MM.1S (cell line): ENCODE measurements at regions not wholly inside any gene's neighbourhood (a gene's known extent, or its start where the extent isn't known, plus 50 kb on each side); places are given as distances from the start of the nearest gene placed in this dataset.

Source experiments
- DNase-seq: peaks from one replicate; pipeline ENCODE4 v3.0.0-alpha.2; 2015
- H2AFZ ChIP-seq: fragments of 300-600 bp; sonication (generic); 2 replicates; pipeline ENCODE4 v1.6.0; 2016; ENCODE audit warnings: antibody characterized with exemption, low read length
- H3F3A ChIP-seq: fragments of 300-600 bp; sonication (generic); 2 replicates; pipeline ENCODE4 v1.6.1; 2016; ENCODE audit warnings: mild to moderate bottlenecking, antibody characterized with exemption, low read length, moderate library complexity, mixed read lengths; ENCODE audit not compliant: insufficient read depth
- H3K27ac ChIP-seq: fragments of 300-600 bp; sonication (generic); 2 replicates; pipeline ENCODE4 v1.5.1; 2016; ENCODE audit warnings: mild to moderate bottlenecking, low read length
- H3K27me3 ChIP-seq: fragments of 300-600 bp; sonication (generic); replicated peaks from 2 replicates; pipeline ENCODE4 v1.6.0; 2016; ENCODE audit warnings: low read length; ENCODE audit not compliant: insufficient read depth
- H3K36me3 ChIP-seq: fragments of 300-600 bp; sonication (generic); replicated peaks from 2 replicates; pipeline ENCODE4 v1.6.1; 2016; ENCODE audit warnings: mild to moderate bottlenecking, low read length, mixed read lengths; ENCODE audit not compliant: insufficient read depth
- H3K4me1 ChIP-seq: fragments of 300-600 bp; sonication (generic); 2 replicates; pipeline ENCODE4 v1.6.1; 2016; ENCODE audit warnings: low read length, mixed read lengths
- H3K4me2 ChIP-seq: fragments of 300-600 bp; sonication (generic); 2 replicates; pipeline ENCODE4 v1.6.0; 2016; ENCODE audit warnings: low read depth, low read length
- H3K4me3 ChIP-seq: fragments of 300-600 bp; sonication (generic); 2 replicates; pipeline ENCODE4 v1.5.1; 2016; ENCODE audit warnings: low read length, mixed read lengths
- H3K79me2 ChIP-seq: fragments of 300-600 bp; sonication (generic); 2 replicates; pipeline ENCODE4 v1.6.1; 2016; ENCODE audit warnings: mixed run types, low read length, mixed read lengths
- H3K9ac ChIP-seq: fragments of 300-600 bp; sonication (generic); 2 replicates; pipeline ENCODE4 v1.6.1; 2016; ENCODE audit warnings: low read length, mixed read lengths
- H3K9me2 ChIP-seq: fragments of 300-600 bp; sonication (generic); replicated peaks from 2 replicates; pipeline ENCODE4 v1.6.1; 2016; ENCODE audit warnings: mild to moderate bottlenecking, low read length, mixed read lengths; ENCODE audit not compliant: insufficient read depth
- H3K9me3 ChIP-seq: fragments of 300-600 bp; sonication (generic); replicated peaks from 2 replicates; pipeline ENCODE4 v1.6.1; 2016; ENCODE audit warnings: mild to moderate bottlenecking, low read length, mixed read lengths; ENCODE audit not compliant: insufficient read depth
- H4K20me1 ChIP-seq: fragments of 300-600 bp; sonication (generic); 2 replicates; pipeline ENCODE4 v1.6.1; 2016; ENCODE audit warnings: mild to moderate bottlenecking, low read length, moderate library complexity, mixed read lengths; ENCODE audit not compliant: insufficient read depth
- CTCF ChIP-seq: fragments of 300-600 bp; sonication (generic); IDR thresholded peaks from 2 replicates; pipeline ENCODE4 v1.5.1; 2016; ENCODE audit warnings: antibody characterized with exemption, low read length, mixed read lengths
- EZH2 ChIP-seq: fragments of 300-600 bp; sonication (generic); optimal IDR thresholded peaks from 2 replicates; pipeline ENCODE3; 2017; ENCODE audit warnings: low read depth, mild to moderate bottlenecking, antibody characterized with exemption, low read length, mixed read lengths
- EZH2phosphoT487 ChIP-seq: fragments of 300-600 bp; sonication (generic); IDR thresholded peaks from 2 replicates; pipeline ENCODE4 v1.6.1; 2018; ENCODE audit warnings: antibody characterized with exemption, low read length

- H3K4me2 ChIP-seq, result no peak overlapping the region
Observed at GRCh38 chr6:125444006-125444923, 142.5 kb upstream of the HDDC2 start.

GRCh38 chr6:125445054-125445453 is 143.3 kb upstream of the HDDC2 start:
- no peak overlapping the region for H3K9ac ChIP-seq

More at GRCh38 chr6:125444006-125444923, 142.5 kb upstream of the HDDC2 start:
- Histone ChIP-seq H2AFZ (no peak overlapping the region), H3K4me1 (no peaks in the 10 kb centered on the region), H3K9me2 (no peaks in the 10 kb centered on the region), H3K36me3 (no peaks in the 10 kb centered on the region), H3K79me2 (no peaks in the 10 kb centered on the region), H3K9ac (no peak overlapping the region), H3K27ac (no peak overlapping the region), H4K20me1 (no peaks in the 10 kb centered on the region), H3K4me3 (no peak overlapping the region), H3K27me3 (no peaks in the 10 kb centered on the region), H3K9me3 (no peaks in the 10 kb centered on the region), H3F3A (no peaks in the 10 kb centered on the region)
- DNase-seq, result no peak
- TF ChIP-seq EZH2phosphoT487, result no peak
- TF ChIP-seq EZH2, result no peak
- TF ChIP-seq CTCF, result no peak

GRCh38 chr6:125446011-125446410 is 144.2 kb upstream of the HDDC2 start:
- Histone ChIP-seq H3K4me2 (no peak overlapping the region), H3K9ac (no peak overlapping the region), H3K9me2 (no peaks in the 10 kb centered on the region), H3K27me3 (no peaks in the 10 kb centered on the region), H3K9me3 (no peaks in the 10 kb centered on the region), H3K36me3 (no peaks in the 10 kb centered on the region), H3K27ac (no peak overlapping the region), H3K79me2 (no peaks in the 10 kb centered on the region), H3K4me1 (no peaks in the 10 kb centered on the region), H4K20me1 (no peaks in the 10 kb centered on the region), H3F3A (no peaks in the 10 kb centered on the region), H2AFZ (no peak overlapping the region), H3K4me3 (no peak overlapping the region)
- no peak for TF ChIP-seq EZH2
- TF ChIP-seq CTCF, result no peak
- no peak for TF ChIP-seq EZH2phosphoT487
- no peak for DNase-seq

More at GRCh38 chr6:125445054-125445453, 143.3 kb upstream of the HDDC2 start:
- TF ChIP-seq CTCF (no peak), EZH2phosphoT487 (no peak), EZH2 (no peak)
- no peak overlapping the region for H2AFZ ChIP-seq
- H3K27ac ChIP-seq, result no peak overlapping the region
- no peaks in the 10 kb centered on the region for H3K36me3 ChIP-seq
- no peaks in the 10 kb centered on the region for H3K27me3 ChIP-seq
- no peaks in the 10 kb centered on the region for H4K20me1 ChIP-seq
- no peaks in the 10 kb centered on the region for H3K9me3 ChIP-seq
- no peaks in the 10 kb centered on the region for H3K79me2 ChIP-seq
- H3K4me1 ChIP-seq, result no peaks in the 10 kb centered on the region
- H3K4me2 ChIP-seq, result no peak overlapping the region
- H3F3A ChIP-seq, result no peaks in the 10 kb centered on the region
- no peaks in the 10 kb centered on the region for H3K9me2 ChIP-seq
- no peak for DNase-seq
- H3K4me3 ChIP-seq, result no peak overlapping the region
